Mammary epithelial cell (primary cell): ENCODE measurements at regions not wholly inside any gene's neighbourhood (a gene's known extent, or its start where the extent isn't known, plus 50 kb on each side); places are given as distances from the start of the nearest gene placed in this dataset.

Source experiments
- CTCF ChIP-seq, 2 donors: IDR thresholded peaks in 1 of 2; conservative IDR thresholded peaks in 1 of 2; 2 replicates each; pipeline ENCODE4 v1.5.1; 2011 to 2012; ENCODE audit warnings: inconsistent platforms in 2 of 2, low read length in 2 of 2, mild to moderate bottlenecking in 2 of 2, control low read depth in 1 of 2, low read depth in 1 of 2; ENCODE audit not compliant: insufficient read depth in 1 of 2; ENCODE audit errors: extremely low read depth in 1 of 2
- EZH2 ChIP-seq: IDR thresholded peaks from 2 replicates; pipeline ENCODE4 v1.6.1; 2012; ENCODE audit warnings: low read length, inconsistent platforms, borderline replicate concordance

GRCh38 chr4:127182687-127183086 is 450.1 kb upstream of the INTU start:
- no peak for TF ChIP-seq CTCF (conservative IDR thresholded peaks at IDR 0.05 in 1 of 2, IDR thresholded peaks at IDR 0.05 in 1 of 2; ENCODE audit: extremely low read depth in 1 of 2, insufficient read depth in 1 of 2, low read depth in 1 of 2, low read length in 2 of 2)
- no peak for TF ChIP-seq EZH2
